ENCODE measurements at regions not wholly inside any gene's neighbourhood (a gene's known extent, or its start where the extent isn't known, plus 50 kb on each side); places are given as distances from the start of the nearest gene placed in this dataset.

- TF ChIP-seq CTCF (IDR thresholded peaks at IDR 0.05) (no peak), POLR2A (IDR thresholded peaks at IDR 0.05) (no peak)
Measured at GRCh38 chr4:62928483-62928882, 1480.8 kb downstream of the TECRL start.

Measured in testis (tissue), 2 donors.